ENCODE measurements at regions not wholly inside any gene's neighbourhood (a gene's known extent, or its start where the extent isn't known, plus 50 kb on each side); places are given as distances from the start of the nearest gene placed in this dataset.

DNA sequence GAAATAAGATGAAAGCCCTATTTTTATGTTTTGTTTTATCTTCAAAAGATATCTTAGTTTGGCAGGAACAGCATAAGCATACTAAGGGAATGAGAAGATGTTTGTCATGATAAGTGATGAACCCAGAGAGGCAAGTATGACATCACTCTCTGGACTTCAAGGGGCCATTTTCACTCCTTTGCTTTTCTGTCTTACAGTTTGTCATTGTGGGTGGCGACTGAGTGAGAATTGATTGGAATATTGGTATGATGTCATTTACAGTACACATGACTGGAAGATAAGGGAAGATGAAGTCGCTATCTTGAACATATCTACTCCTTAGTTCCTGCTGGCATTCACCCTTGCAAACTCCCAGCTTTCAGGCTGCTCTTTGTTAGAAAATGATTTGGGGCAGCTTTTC lies 258.1 kb upstream of the RAB4A start:
- TF ChIP-seq XRCC5 (optimal IDR thresholded peaks at IDR 0.05; ENCODE audit: low read length) (no peak), ZNF589 (CRISPR knock-in tag; conservative IDR thresholded peaks at IDR 0.05) (no peak), KDM5B (CRISPR knock-in tag; IDR thresholded peaks at IDR 0.05; ENCODE audit: borderline replicate concordance) (no peak), CHD2 (IDR thresholded peaks at IDR 0.05; ENCODE audit: low read depth, low read length) (no peak), HOXA3 (CRISPR knock-in tag; IDR thresholded peaks at IDR 0.05) (no peak), ZBTB7A (CRISPR knock-in tag; IDR thresholded peaks at IDR 0.05) (no peak), NR2F2 (IDR thresholded peaks at IDR 0.05; ENCODE audit: borderline replicate concordance, low read depth) (no peak), EP300 (IDR thresholded peaks at IDR 0.05; ENCODE audit: low read depth in 2 of 2, low read length in 2 of 2) (no peak), EP300 (CRISPR knock-in tag; IDR thresholded peaks at IDR 0.05; ENCODE audit: borderline replicate concordance) (no peak)
- TF ChIP-seq, protein P1, sequence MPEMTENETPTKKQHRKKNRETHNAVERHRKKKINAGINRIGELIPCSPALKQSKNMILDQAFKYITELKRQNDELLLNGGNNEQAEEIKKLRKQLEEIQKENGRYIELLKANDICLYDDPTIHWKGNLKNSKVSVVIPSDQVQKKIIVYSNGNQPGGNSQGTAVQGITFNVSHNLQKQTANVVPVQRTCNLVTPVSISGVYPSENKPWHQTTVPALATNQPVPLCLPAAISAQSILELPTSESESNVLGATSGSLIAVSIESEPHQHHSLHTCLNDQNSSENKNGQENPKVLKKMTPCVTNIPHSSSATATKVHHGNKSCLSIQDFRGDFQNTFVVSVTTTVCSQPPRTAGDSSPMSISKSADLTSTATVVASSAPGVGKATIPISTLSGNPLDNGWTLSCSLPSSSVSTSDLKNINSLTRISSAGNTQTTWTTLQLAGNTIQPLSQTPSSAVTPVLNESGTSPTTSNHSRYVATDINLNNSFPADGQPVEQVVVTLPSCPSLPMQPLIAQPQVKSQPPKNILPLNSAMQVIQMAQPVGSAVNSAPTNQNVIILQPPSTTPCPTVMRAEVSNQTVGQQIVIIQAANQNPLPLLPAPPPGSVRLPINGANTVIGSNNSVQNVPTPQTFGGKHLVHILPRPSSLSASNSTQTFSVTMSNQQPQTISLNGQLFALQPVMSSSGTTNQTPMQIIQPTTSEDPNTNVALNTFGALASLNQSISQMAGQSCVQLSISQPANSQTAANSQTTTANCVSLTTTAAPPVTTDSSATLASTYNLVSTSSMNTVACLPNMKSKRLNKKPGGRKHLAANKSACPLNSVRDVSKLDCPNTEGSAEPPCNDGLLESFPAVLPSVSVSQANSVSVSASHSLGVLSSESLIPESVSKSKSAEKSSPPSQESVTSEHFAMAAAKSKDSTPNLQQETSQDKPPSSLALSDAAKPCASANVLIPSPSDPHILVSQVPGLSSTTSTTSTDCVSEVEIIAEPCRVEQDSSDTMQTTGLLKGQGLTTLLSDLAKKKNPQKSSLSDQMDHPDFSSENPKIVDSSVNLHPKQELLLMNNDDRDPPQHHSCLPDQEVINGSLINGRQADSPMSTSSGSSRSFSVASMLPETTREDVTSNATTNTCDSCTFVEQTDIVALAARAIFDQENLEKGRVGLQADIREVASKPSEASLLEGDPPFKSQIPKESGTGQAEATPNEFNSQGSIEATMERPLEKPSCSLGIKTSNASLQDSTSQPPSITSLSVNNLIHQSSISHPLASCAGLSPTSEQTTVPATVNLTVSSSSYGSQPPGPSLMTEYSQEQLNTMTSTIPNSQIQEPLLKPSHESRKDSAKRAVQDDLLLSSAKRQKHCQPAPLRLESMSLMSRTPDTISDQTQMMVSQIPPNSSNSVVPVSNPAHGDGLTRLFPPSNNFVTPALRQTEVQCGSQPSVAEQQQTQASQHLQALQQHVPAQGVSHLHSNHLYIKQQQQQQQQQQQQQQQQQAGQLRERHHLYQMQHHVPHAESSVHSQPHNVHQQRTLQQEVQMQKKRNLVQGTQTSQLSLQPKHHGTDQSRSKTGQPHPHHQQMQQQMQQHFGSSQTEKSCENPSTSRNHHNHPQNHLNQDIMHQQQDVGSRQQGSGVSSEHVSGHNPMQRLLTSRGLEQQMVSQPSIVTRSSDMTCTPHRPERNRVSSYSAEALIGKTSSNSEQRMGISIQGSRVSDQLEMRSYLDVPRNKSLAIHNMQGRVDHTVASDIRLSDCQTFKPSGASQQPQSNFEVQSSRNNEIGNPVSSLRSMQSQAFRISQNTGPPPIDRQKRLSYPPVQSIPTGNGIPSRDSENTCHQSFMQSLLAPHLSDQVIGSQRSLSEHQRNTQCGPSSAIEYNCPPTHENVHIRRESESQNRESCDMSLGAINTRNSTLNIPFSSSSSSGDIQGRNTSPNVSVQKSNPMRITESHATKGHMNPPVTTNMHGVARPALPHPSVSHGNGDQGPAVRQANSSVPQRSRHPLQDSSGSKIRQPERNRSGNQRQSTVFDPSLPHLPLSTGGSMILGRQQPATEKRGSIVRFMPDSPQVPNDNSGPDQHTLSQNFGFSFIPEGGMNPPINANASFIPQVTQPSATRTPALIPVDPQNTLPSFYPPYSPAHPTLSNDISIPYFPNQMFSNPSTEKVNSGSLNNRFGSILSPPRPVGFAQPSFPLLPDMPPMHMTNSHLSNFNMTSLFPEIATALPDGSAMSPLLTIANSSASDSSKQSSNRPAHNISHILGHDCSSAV (CRISPR knock-in tag; IDR thresholded peaks at IDR 0.05; ENCODE audit: borderline replicate concordance), result no peak

Measured in HepG2 (cell line).